ENCODE measurements at regions not wholly inside any gene's neighbourhood (a gene's known extent, or its start where the extent isn't known, plus 50 kb on each side); places are given as distances from the start of the nearest gene placed in this dataset.

- no peak for DNase-seq (ENCODE audit: low read depth)
Observed at GRCh38 chr13:76210262-76210661, 574.1 kb downstream of the LMO7 start.

- DNase-seq (ENCODE audit: low read depth), result no peak
Observed at GRCh38 chr13:76198568-76199163, 562.5 kb downstream of the LMO7 start.

- no peak for DNase-seq (ENCODE audit: low read depth)
Observed at GRCh38 chr13:76189882-76190519, 553.9 kb downstream of the LMO7 start.

GRCh38 chr13:76175961-76176725 is 540.0 kb downstream of the LMO7 start:
- no peak for DNase-seq (ENCODE audit: low read depth)

GRCh38 chr13:76168661-76169060 is 532.5 kb downstream of the LMO7 start:
- DNase-seq (ENCODE audit: low read depth), result no peak

GRCh38 chr13:76164290-76164689 is 528.2 kb downstream of the LMO7 start:
- DNase-seq (ENCODE audit: low read depth), result no peak

GRCh38 chr13:76163761-76164160 is 527.6 kb downstream of the LMO7 start:
- DNase-seq (ENCODE audit: low read depth), result no peak

- no peak for DNase-seq (ENCODE audit: low read depth)
Observed at GRCh38 chr13:76160961-76161925, 525.1 kb downstream of the LMO7 start.

GRCh38 chr13:76160506-76160905 is 524.4 kb downstream of the LMO7 start:
- no peak for DNase-seq (ENCODE audit: low read depth)

GRCh38 chr13:76157926-76158325 is 521.8 kb downstream of the LMO7 start:
- DNase-seq (ENCODE audit: low read depth), result no peak

GRCh38 chr13:76153239-76153638 is 517.1 kb downstream of the LMO7 start:
- no peak for DNase-seq (ENCODE audit: low read depth)

GRCh38 chr13:76148926-76149325 is 512.8 kb downstream of the LMO7 start:
- peak; percentile 65 for DNase-seq (ENCODE audit: low read depth)

GRCh38 chr13:76148374-76148773 is 512.2 kb downstream of the LMO7 start:
- no peak for DNase-seq (ENCODE audit: low read depth)

GRCh38 chr13:76132532-76132931 is 496.4 kb downstream of the LMO7 start:
- no peak for DNase-seq (ENCODE audit: low read depth)

GRCh38 chr13:76131551-76131950 is 495.4 kb downstream of the LMO7 start:
- DNase-seq (ENCODE audit: low read depth), result no peak

- no peak for DNase-seq (ENCODE audit: low read depth)
Observed at GRCh38 chr13:76129305-76130000, 493.3 kb downstream of the LMO7 start.

GRCh38 chr13:76127922-76128321 is 491.8 kb downstream of the LMO7 start:
- no peak for DNase-seq (ENCODE audit: low read depth)

GRCh38 chr13:76123548-76123947 is 487.4 kb downstream of the LMO7 start:
- no peak for DNase-seq (ENCODE audit: low read depth)

GRCh38 chr13:76116751-76117360 is 480.7 kb downstream of the LMO7 start:
- no peak for DNase-seq (ENCODE audit: low read depth)

- DNase-seq (ENCODE audit: low read depth), result no peak
Observed at GRCh38 chr13:76106763-76107162, 470.6 kb downstream of the LMO7 start.

GRCh38 chr13:76094645-76095044 is 458.5 kb downstream of the LMO7 start:
- no peak for DNase-seq (ENCODE audit: low read depth)

Measured in ELR (cell line).